ENCODE measurements at regions not wholly inside any gene's neighbourhood (a gene's known extent, or its start where the extent isn't known, plus 50 kb on each side); places are given as distances from the start of the nearest gene placed in this dataset.

GRCh38 chr20:54891907-54892306 lies 416.5 kb downstream of the DOK5 start:
- POLR2A ChIA-PET (ENCODE audit: low non-redundant PET): no interaction called here
- DNase-seq (ENCODE audit: low spot score): no peak
- CTCF ChIA-PET: interaction anchor here (0.7 kb wide), 1 partner anchor 1109 kb away, joined by 3 read pairs; no protein-coding TSS in a partner anchor
- H3K27ac ChIP-seq: no peak overlapping the region
- TF ChIP-seq, protein P1, sequence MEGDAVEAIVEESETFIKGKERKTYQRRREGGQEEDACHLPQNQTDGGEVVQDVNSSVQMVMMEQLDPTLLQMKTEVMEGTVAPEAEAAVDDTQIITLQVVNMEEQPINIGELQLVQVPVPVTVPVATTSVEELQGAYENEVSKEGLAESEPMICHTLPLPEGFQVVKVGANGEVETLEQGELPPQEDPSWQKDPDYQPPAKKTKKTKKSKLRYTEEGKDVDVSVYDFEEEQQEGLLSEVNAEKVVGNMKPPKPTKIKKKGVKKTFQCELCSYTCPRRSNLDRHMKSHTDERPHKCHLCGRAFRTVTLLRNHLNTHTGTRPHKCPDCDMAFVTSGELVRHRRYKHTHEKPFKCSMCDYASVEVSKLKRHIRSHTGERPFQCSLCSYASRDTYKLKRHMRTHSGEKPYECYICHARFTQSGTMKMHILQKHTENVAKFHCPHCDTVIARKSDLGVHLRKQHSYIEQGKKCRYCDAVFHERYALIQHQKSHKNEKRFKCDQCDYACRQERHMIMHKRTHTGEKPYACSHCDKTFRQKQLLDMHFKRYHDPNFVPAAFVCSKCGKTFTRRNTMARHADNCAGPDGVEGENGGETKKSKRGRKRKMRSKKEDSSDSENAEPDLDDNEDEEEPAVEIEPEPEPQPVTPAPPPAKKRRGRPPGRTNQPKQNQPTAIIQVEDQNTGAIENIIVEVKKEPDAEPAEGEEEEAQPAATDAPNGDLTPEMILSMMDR (conservative IDR thresholded peaks at IDR 0.05; ENCODE audit: low read depth): no peak

GRCh38 chr20:54879393-54879792 lies 404.0 kb downstream of the DOK5 start:
- POLR2A ChIA-PET (ENCODE audit: low non-redundant PET): no interaction called here
- CTCF ChIA-PET: interaction anchor here (0.8 kb wide), 1 partner anchor 255 kb away, joined by 4 read pairs; no protein-coding TSS in a partner anchor

GRCh38 chr20:54875307-54875706 lies 399.9 kb downstream of the DOK5 start:
- TF ChIP-seq, protein P1 (conservative IDR thresholded peaks at IDR 0.05; ENCODE audit: low read depth): no peak
- CTCF ChIA-PET: no interaction called here
- POLR2A ChIA-PET (ENCODE audit: low non-redundant PET): no interaction called here
- no peak for DNase-seq (ENCODE audit: low spot score)
- no peak overlapping the region for H3K27ac ChIP-seq

More at GRCh38 chr20:54879393-54879792, 404.0 kb downstream of the DOK5 start:
- no peak for DNase-seq (ENCODE audit: low spot score)
- TF ChIP-seq, protein P1 (conservative IDR thresholded peaks at IDR 0.05; ENCODE audit: low read depth): no peak
- H3K27ac ChIP-seq: no peak overlapping the region

DNA sequence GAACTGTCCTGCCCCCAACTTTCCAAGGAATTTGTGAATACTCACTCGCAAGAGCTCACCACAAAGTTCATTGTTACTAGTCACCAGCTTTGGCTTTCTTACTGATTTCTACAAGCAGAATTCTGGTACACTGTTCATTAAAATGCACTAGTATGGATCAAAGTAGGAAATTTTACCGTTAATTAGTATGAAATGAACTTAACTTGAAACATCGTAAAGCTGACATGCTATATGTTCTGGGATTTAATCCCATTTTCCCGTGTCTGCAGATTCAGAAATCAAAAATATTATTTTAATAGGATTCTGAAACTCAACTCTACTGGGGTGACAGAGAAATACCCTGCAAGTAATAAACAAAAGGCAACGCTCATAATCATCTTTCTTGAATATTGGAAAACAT lies 399.3 kb downstream of the DOK5 start:
- no peak for DNase-seq (ENCODE audit: low spot score)
- TF ChIP-seq, protein P1 (conservative IDR thresholded peaks at IDR 0.05; ENCODE audit: low read depth): no peak
- CTCF ChIA-PET: interaction anchor here (0.7 kb wide), 1 partner anchor 1353 kb away, joined by 4 read pairs; no protein-coding TSS in a partner anchor
- POLR2A ChIA-PET (ENCODE audit: low non-redundant PET): no interaction called here
- no peak overlapping the region for H3K27ac ChIP-seq

DNA sequence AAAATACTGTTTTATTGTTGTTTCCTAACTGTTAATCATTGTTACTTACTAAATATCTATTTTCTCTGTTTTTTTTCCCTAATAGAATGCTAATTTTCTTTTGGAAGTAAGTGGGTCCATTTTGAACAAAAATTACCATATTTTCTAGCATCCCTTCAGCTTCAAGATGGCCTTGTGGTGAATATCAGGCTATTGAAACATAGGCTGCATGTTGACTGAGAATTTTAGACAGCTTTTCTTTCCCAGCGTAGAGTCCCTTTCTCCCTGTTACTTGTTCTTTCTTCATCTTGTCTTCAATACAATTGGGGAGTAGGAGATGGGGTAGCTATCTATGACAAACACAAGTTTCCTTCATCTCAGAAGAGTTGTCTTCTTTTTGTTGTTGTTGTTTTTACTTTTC lies 397.0 kb downstream of the DOK5 start:
- ChIA-PET POLR2A (ENCODE audit: low non-redundant PET) (no interaction called here), CTCF (no interaction called here)
- DNase-seq (ENCODE audit: low spot score): no peak
- TF ChIP-seq, protein P1 (conservative IDR thresholded peaks at IDR 0.05; ENCODE audit: low read depth): no peak
- H3K27ac ChIP-seq: no peak overlapping the region

- TF ChIP-seq, protein P1 (conservative IDR thresholded peaks at IDR 0.05; ENCODE audit: low read depth): no peak
- H3K27ac ChIP-seq: no peak overlapping the region
- POLR2A ChIA-PET (ENCODE audit: low non-redundant PET): no interaction called here
- DNase-seq (ENCODE audit: low spot score): no peak
- CTCF ChIA-PET: no interaction called here
These were observed 394.4 kb downstream of the DOK5 start for GRCh38 chr20:54869765-54870164.

DNA sequence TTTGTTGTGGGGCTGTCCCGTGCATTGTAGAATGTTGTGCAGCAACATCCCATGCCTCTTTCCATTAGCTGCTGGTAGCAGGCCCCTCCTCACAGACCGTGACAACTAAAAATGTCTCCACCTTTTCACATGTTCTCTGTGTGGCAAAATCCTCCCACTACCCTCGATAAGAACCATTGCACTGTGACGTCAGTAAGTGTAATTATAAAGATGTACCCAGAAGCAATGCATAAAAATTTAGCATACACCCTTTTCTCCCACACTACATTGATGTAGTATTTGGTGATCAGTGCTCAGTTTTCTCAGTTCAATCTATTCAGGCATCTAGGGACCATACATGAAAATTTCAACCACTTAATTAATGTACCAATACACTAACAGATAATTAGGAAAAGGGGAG lies 389.9 kb downstream of the DOK5 start:
- TF ChIP-seq, protein P1 (conservative IDR thresholded peaks at IDR 0.05; ENCODE audit: low read depth): no peak

More for the DNA sequence above, 389.9 kb downstream of the DOK5 start:
- H3K27ac ChIP-seq: no peak overlapping the region
- no peak for DNase-seq (ENCODE audit: low spot score)
- POLR2A ChIA-PET (ENCODE audit: low non-redundant PET): no interaction called here
- CTCF ChIA-PET: no interaction called here

Data from RWPE1 (cell line).